Stimulated activated CD8-positive, alpha-beta memory T cell treated with anti-CD3 and anti-CD28 coated beads, Interleukin-12 subunit alpha, Interleukin-12 subunit beta, amount 100 ng/mL, for 24 hours (primary cell): ENCODE measurements at regions not wholly inside any gene's neighbourhood (a gene's known extent, or its start where the extent isn't known, plus 50 kb on each side); places are given as distances from the start of the nearest gene placed in this dataset.

Experiments used
- DNase-seq: peaks from one replicate; pipeline ENCODE4 v3.0.0-alpha.2; 2020; ENCODE audit errors: extremely low read depth

DNA sequence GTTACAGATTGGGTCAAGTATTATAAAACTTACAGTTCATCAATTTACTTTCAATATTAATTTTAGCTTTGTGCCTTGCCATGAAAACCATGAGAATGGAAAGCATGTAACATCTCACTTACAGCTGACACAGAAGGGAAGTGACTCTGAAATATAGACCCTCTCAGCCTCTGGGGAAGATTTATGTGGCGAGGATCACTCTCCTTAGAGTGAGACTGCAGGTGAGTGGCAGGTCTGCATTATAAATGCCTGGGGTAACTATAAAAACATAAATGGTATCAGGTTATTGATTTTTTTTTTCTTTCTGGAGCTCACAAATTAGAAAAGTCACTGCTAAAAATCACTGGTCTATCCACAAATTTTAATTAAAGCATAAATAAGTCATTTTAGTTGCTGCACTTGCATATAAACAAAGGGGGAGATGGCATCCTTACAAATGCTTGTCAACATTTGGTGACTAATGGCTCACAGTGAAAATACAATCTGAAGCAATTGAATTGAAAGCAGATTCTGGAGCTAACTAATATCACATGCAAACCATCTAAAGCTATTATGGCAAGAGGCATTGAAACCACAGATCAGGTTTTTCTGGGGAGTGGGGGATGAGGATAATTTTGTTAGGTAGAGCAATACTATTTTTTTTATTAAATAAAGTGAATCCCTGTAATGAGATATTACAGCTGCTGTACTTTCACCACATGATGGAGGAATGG, 200.9 kb downstream of the TM2D1 start:
- DNase-seq: no peak

DNA sequence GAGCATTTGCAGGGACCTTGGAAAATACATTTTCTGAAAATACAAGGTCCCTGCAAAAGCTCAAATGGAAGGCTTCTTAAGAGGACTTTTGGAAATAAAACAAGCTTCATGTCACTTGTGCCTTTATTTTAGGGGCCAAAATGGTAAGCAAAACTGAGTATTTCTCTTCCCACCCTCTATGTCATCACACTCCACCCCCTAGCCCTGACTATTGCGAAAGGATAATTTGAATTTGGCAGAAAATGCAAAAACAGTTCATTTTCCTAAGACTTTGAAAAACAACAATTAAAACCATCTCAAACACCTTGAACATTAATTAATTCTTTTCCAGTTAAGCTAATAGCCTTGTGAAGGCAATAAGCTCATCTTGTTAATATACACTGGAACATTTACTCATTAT, 201.7 kb downstream of the TM2D1 start:
- no peak for DNase-seq

DNA sequence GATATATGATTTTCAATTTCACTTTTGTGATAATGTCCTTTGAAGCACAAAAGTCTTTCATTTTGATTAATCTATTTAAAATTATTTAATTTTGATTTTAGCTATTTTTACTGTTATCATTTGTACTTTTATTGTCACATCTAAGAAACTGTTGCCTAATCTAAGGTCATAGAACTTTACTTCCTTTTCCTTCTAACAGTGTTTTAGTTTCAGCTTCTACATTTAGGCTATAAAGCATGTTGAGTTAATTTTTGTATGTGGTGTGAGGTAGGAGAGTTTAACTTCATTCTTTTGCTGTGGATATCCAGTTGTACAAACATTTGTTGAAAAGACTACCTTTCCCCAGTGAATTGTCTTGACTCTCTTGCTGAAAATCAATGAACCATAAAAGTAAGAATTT, 204.5 kb downstream of the TM2D1 start:
- no peak for DNase-seq

DNA sequence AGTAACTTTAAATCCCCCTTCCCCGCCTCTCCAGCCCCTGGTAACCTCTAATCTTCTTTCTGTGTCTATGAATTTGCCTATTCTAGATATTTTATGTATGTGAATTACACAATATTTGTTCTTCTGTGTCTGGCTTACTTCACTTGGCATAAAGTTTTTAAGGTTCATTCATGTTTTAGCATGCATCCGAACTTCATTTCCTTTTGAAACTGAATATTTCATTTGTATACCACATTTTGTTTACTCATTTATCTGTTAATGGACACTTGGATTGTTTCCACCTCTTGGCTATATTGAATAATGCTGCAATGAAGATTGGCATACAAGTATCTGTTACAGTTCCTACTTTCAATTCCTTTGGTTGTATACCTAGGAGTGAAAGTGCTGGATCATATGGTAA, 205.3 kb downstream of the TM2D1 start:
- no peak for DNase-seq

DNA sequence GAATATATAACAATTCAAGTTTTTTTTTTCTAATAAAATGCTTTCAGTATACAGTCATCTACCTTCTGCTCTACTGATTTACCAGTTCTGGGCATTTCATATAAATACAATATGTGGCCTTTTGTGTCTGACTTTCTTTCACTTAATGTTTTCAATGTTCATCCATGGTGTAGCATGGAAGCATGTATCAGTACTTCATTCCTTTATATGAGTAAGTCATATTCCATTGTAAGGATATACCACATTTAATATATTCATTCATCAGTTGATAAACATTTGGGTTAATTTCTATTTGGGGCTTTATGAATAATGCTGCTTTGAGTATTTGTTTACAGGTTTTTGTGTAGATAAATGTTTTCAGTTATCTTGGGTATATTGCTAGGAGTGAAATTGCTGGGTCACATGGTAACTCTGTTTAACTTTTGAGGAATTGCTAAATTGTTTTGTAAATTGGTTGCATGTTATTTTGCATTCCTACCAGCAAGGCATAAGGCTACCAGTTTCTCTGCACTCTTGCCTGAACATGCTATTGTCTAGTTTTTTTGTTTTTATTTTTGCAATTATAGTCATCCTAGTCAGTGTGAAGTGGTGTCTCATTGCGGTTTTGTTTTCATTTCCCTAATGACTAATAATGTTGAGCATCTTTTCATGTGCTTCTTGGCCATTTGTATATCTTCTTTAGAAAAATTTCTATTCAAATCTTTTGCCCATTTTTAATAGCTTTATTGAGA, 206.1 kb downstream of the TM2D1 start:
- DNase-seq: no peak

DNA sequence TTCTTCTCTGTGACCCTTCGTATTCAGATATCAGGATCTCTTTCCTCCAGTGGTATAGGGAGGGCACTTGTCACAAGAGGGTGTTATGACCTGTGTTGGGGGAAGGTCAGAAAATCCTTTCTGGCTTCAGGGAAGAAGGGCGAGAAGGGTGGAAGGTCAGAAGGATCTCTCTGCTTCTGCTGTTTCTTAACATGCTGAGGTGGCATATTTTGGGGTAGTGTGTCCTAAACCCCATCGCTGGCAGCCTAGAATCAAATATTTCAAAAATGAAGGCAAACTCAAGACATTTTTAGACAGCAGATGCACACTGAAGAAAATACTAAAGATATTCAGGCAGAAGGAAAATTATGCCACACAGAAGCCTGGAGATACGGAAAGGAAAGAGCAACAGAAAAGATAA, 207.6 kb downstream of the TM2D1 start:
- DNase-seq: no peak

DNA sequence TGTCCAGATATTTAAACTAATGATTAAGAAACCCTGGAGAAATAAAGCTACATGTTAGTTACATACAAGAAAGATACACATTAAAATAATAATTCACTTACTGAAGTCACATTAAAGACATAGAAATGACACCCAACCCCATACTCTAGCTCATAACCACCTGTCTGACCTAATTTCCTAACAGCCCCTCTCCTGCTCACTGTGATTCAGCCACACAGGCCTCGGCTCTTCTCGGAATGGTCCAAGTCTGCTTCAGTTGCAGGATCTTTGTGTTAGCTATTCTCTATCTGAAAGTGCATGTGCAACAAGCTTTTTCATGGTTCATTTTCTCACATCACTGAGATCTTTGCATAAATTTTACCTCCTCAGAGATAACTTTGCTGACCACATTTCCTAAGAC, 209.8 kb downstream of the TM2D1 start:
- no peak for DNase-seq
